ENCODE measurements at regions not wholly inside any gene's neighbourhood (a gene's known extent, or its start where the extent isn't known, plus 50 kb on each side); places are given as distances from the start of the nearest gene placed in this dataset.

- no peaks in the 10 kb centered on the region for H3K4me1 ChIP-seq (ENCODE audit: control insufficient read depth in 2 of 2, insufficient read depth in 2 of 2, low read length in 2 of 2)
- intact Hi-C loops (cut with micrococcal nuclease) = no loop called here
- H3K27ac ChIP-seq (ENCODE audit: low read depth, low read length) = no peak overlapping the region
- Mint-ChIP-seq H3K27me3 (peaks cover 0 to 8% (median 0%) of the 10 kb centered on the region in 5 donors), H3K9me3 (no peaks in the 10 kb centered on the region), H3K4me3 (no peak overlapping the region), H3K27ac (no peak overlapping the region), H3K4me1 (no peaks in the 10 kb centered on the region), H3K36me3 (no peaks in the 10 kb centered on the region)
- no peaks in the 10 kb centered on the region for H3K9me3 ChIP-seq (ENCODE audit: control insufficient read depth in 2 of 3, low read length in 3 of 3)
- no peak for DNase-seq
- no peaks in the 10 kb centered on the region for H3K36me3 ChIP-seq (ENCODE audit: control insufficient read depth in 2 of 3, insufficient read depth in 3 of 3, low read length in 3 of 3)
- ChIA-PET POLR2A (no interaction called here), CTCF (no interaction called here)
- no peak overlapping the region for H3K4me3 ChIP-seq (ENCODE audit: low read length)
- ATAC-seq = no peak
- no peaks in the 10 kb centered on the region for H3K27me3 ChIP-seq (ENCODE audit: control insufficient read depth in 2 of 2, insufficient read depth in 2 of 2, low read length in 2 of 2)
These were observed 72.4 kb upstream of the POU3F1 start for GRCh38 chr1:38118976-38119375.

- intact Hi-C loops (cut with micrococcal nuclease) = no loop called here
- H3K36me3 ChIP-seq (ENCODE audit: control insufficient read depth in 2 of 3, insufficient read depth in 3 of 3, low read length in 3 of 3) = no peaks in the 10 kb centered on the region
- POLR2A ChIA-PET = no interaction called here
- no peaks in the 10 kb centered on the region for H3K4me1 Mint-ChIP-seq
- no peak overlapping the region for H3K27ac Mint-ChIP-seq
- DNase-seq = no peak
- H3K4me1 ChIP-seq (ENCODE audit: control insufficient read depth in 2 of 2, insufficient read depth in 2 of 2, low read length in 2 of 2) = no peaks in the 10 kb centered on the region
- H3K9me3 Mint-ChIP-seq = no peaks in the 10 kb centered on the region
- H3K9me3 ChIP-seq (ENCODE audit: control insufficient read depth in 2 of 3, low read length in 3 of 3) = no peaks in the 10 kb centered on the region
- no peak for ATAC-seq
- H3K27ac ChIP-seq (ENCODE audit: low read depth, low read length) = no peak overlapping the region
- no peak overlapping the region for H3K4me3 Mint-ChIP-seq
- no peaks in the 10 kb centered on the region for H3K27me3 ChIP-seq (ENCODE audit: control insufficient read depth in 2 of 2, insufficient read depth in 2 of 2, low read length in 2 of 2)
- H3K4me3 ChIP-seq (ENCODE audit: low read length) = no peak overlapping the region
- H3K36me3 Mint-ChIP-seq = no peaks in the 10 kb centered on the region
- H3K27me3 Mint-ChIP-seq = peaks cover 0 to 8% (median 0%) of the 10 kb centered on the region in 5 donors
- CTCF ChIA-PET = no interaction called here
These were observed 70.9 kb upstream of the POU3F1 start for GRCh38 chr1:38117444-38117887.

GRCh38 chr1:38115682-38116202, 69.1 kb upstream of the POU3F1 start:
- Mint-ChIP-seq H3K27ac (no peak overlapping the region), H3K27me3 (peaks cover 0 to 8% (median 3%) of the 10 kb centered on the region in 5 donors), H3K4me3 (no peak overlapping the region), H3K4me1 (no peaks in the 10 kb centered on the region), H3K36me3 (no peaks in the 10 kb centered on the region), H3K9me3 (peaks cover 0 to 2% (median 0%) of the 10 kb centered on the region in 11 donors)
- POLR2A ChIA-PET = no interaction called here
- Histone ChIP-seq H3K9me3 (ENCODE audit: control insufficient read depth in 2 of 3, low read length in 3 of 3) (no peaks in the 10 kb centered on the region), H3K4me1 (ENCODE audit: control insufficient read depth in 2 of 2, insufficient read depth in 2 of 2, low read length in 2 of 2) (no peaks in the 10 kb centered on the region), H3K27me3 (ENCODE audit: control insufficient read depth in 2 of 2, insufficient read depth in 2 of 2, low read length in 2 of 2) (no peaks in the 10 kb centered on the region), H3K4me3 (ENCODE audit: low read length) (no peak overlapping the region), H3K27ac (ENCODE audit: low read depth, low read length) (no peak overlapping the region), H3K36me3 (ENCODE audit: control insufficient read depth in 2 of 3, insufficient read depth in 3 of 3, low read length in 3 of 3) (no peaks in the 10 kb centered on the region)
- intact Hi-C loops (cut with micrococcal nuclease) = no loop called here
- CTCF ChIA-PET = no interaction called here
- DNase-seq (no peak), ATAC-seq (no peak)

GRCh38 chr1:38115226-38115625, 68.6 kb upstream of the POU3F1 start:
- Histone ChIP-seq H3K9me3 (ENCODE audit: control insufficient read depth in 2 of 3, low read length in 3 of 3) (no peaks in the 10 kb centered on the region), H3K4me3 (ENCODE audit: low read length) (no peak overlapping the region), H3K27ac (ENCODE audit: low read depth, low read length) (no peak overlapping the region), H3K27me3 (ENCODE audit: control insufficient read depth in 2 of 2, insufficient read depth in 2 of 2, low read length in 2 of 2) (no peaks in the 10 kb centered on the region), H3K4me1 (ENCODE audit: control insufficient read depth in 2 of 2, insufficient read depth in 2 of 2, low read length in 2 of 2) (no peaks in the 10 kb centered on the region), H3K36me3 (ENCODE audit: control insufficient read depth in 2 of 3, insufficient read depth in 3 of 3, low read length in 3 of 3) (no peaks in the 10 kb centered on the region)
- DNase-seq (no peak), ATAC-seq (no peak)
- intact Hi-C loops (cut with micrococcal nuclease) = no loop called here
- ChIA-PET POLR2A (no interaction called here), CTCF (no interaction called here)
- Mint-ChIP-seq H3K27ac (no peak overlapping the region), H3K4me1 (no peaks in the 10 kb centered on the region), H3K36me3 (no peaks in the 10 kb centered on the region), H3K27me3 (peaks cover 0 to 8% (median 5%) of the 10 kb centered on the region in 5 donors), H3K4me3 (no peak overlapping the region), H3K9me3 (peaks cover 0 to 3% (median 0%) of the 10 kb centered on the region in 11 donors)

GRCh38 chr1:38114241-38115026, 67.8 kb upstream of the POU3F1 start:
- ChIA-PET POLR2A (no interaction called here), CTCF (no interaction called here)
- Histone ChIP-seq H3K36me3 (ENCODE audit: control insufficient read depth in 2 of 3, insufficient read depth in 3 of 3, low read length in 3 of 3) (no peaks in the 10 kb centered on the region), H3K27ac (ENCODE audit: low read depth, low read length) (no peak overlapping the region), H3K9me3 (ENCODE audit: control insufficient read depth in 2 of 3, low read length in 3 of 3) (no peaks in the 10 kb centered on the region), H3K4me1 (ENCODE audit: control insufficient read depth in 2 of 2, insufficient read depth in 2 of 2, low read length in 2 of 2) (no peaks in the 10 kb centered on the region), H3K4me3 (ENCODE audit: low read length) (no peak overlapping the region), H3K27me3 (ENCODE audit: control insufficient read depth in 2 of 2, insufficient read depth in 2 of 2, low read length in 2 of 2) (no peaks in the 10 kb centered on the region)
- ATAC-seq = no peak
- H3K27ac Mint-ChIP-seq = no peak overlapping the region
- H3K4me1 Mint-ChIP-seq = no peaks in the 10 kb centered on the region
- DNase-seq = no peak
- H3K27me3 Mint-ChIP-seq = peaks cover 0 to 6% (median 5%) of the 10 kb centered on the region in 5 donors
- peaks cover 0 to 3% (median 0%) of the 10 kb centered on the region in 11 donors for H3K9me3 Mint-ChIP-seq
- H3K36me3 Mint-ChIP-seq = no peaks in the 10 kb centered on the region
- intact Hi-C loops (cut with micrococcal nuclease) = no loop called here
- H3K4me3 Mint-ChIP-seq = no peak overlapping the region

- Mint-ChIP-seq H3K27me3 (peaks cover 0 to 10% (median 0%) of the 10 kb centered on the region in 5 donors), H3K4me1 (no peaks in the 10 kb centered on the region), H3K9me3 (peaks cover 0 to 3% (median 0%) of the 10 kb centered on the region in 11 donors), H3K27ac (no peak overlapping the region), H3K36me3 (no peaks in the 10 kb centered on the region), H3K4me3 (no peak overlapping the region)
- H3K9me3 ChIP-seq (ENCODE audit: control insufficient read depth in 2 of 3, low read length in 3 of 3) = no peaks in the 10 kb centered on the region
- intact Hi-C loops (cut with micrococcal nuclease) = no loop called here
- H3K4me1 ChIP-seq (ENCODE audit: control insufficient read depth in 2 of 2, insufficient read depth in 2 of 2, low read length in 2 of 2) = no peaks in the 10 kb centered on the region
- no peak overlapping the region for H3K4me3 ChIP-seq (ENCODE audit: low read length)
- CTCF ChIA-PET = no interaction called here
- no peaks in the 10 kb centered on the region for H3K36me3 ChIP-seq (ENCODE audit: control insufficient read depth in 2 of 3, insufficient read depth in 3 of 3, low read length in 3 of 3)
- ATAC-seq = no peak
- no peaks in the 10 kb centered on the region for H3K27me3 ChIP-seq (ENCODE audit: control insufficient read depth in 2 of 2, insufficient read depth in 2 of 2, low read length in 2 of 2)
- POLR2A ChIA-PET = no interaction called here
- H3K27ac ChIP-seq (ENCODE audit: low read depth, low read length) = no peak overlapping the region
- no peak for DNase-seq
These were observed 66.6 kb upstream of the POU3F1 start for GRCh38 chr1:38113159-38113666.

GRCh38 chr1:38111589-38111988, 65.0 kb upstream of the POU3F1 start:
- Mint-ChIP-seq H3K36me3 (no peaks in the 10 kb centered on the region), H3K27me3 (peaks cover 0 to 19% (median 6%) of the 10 kb centered on the region in 5 donors), H3K9me3 (peaks cover 0 to 3% (median 0%) of the 10 kb centered on the region in 11 donors), H3K27ac (no peak overlapping the region), H3K4me1 (no peaks in the 10 kb centered on the region), H3K4me3 (no peak overlapping the region)
- DNase-seq (no peak), ATAC-seq (no peak)
- H3K36me3 ChIP-seq (ENCODE audit: control insufficient read depth in 2 of 3, insufficient read depth in 3 of 3, low read length in 3 of 3) = no peaks in the 10 kb centered on the region
- intact Hi-C loops (cut with micrococcal nuclease) = no loop called here
- no peaks in the 10 kb centered on the region for H3K27me3 ChIP-seq (ENCODE audit: control insufficient read depth in 2 of 2, insufficient read depth in 2 of 2, low read length in 2 of 2)
- ChIA-PET POLR2A (no interaction called here), CTCF (no interaction called here)
- H3K4me1 ChIP-seq (ENCODE audit: control insufficient read depth in 2 of 2, insufficient read depth in 2 of 2, low read length in 2 of 2) = no peaks in the 10 kb centered on the region
- no peak overlapping the region for H3K27ac ChIP-seq (ENCODE audit: low read depth, low read length)
- H3K4me3 ChIP-seq (ENCODE audit: low read length) = no peak overlapping the region
- no peaks in the 10 kb centered on the region for H3K9me3 ChIP-seq (ENCODE audit: control insufficient read depth in 2 of 3, low read length in 3 of 3)
